ENCODE measurements at regions not wholly inside any gene's neighbourhood (a gene's known extent, or its start where the extent isn't known, plus 50 kb on each side); places are given as distances from the start of the nearest gene placed in this dataset.

GRCh38 chr13:95361686-95362085 is 60.4 kb upstream of the ABCC4 start:
- TF ChIP-seq FOXP2 (optimal IDR thresholded peaks at IDR 0.05; ENCODE audit: control extremely low read depth, extremely low read length, insufficient read depth) (no peak), POLR2AphosphoS5 (IDR thresholded peaks at IDR 0.05; ENCODE audit: borderline replicate concordance, low read depth, low read length) (no peak), EZH2 (IDR thresholded peaks at IDR 0.05) (no peak)
- Histone ChIP-seq H3K9ac (ENCODE audit: insufficient read length) (no peak overlapping the region), H3K27ac (no peak overlapping the region), H3K9me3 (ENCODE audit: low read depth, low read length) (no peaks in the 10 kb centered on the region), H3K4me3 (no peak overlapping the region), H3K36me3 (ENCODE audit: insufficient read depth, low read length) (no peaks in the 10 kb centered on the region)
- DNase-seq (ENCODE audit: low read depth, low spot score) = no peak

DNA sequence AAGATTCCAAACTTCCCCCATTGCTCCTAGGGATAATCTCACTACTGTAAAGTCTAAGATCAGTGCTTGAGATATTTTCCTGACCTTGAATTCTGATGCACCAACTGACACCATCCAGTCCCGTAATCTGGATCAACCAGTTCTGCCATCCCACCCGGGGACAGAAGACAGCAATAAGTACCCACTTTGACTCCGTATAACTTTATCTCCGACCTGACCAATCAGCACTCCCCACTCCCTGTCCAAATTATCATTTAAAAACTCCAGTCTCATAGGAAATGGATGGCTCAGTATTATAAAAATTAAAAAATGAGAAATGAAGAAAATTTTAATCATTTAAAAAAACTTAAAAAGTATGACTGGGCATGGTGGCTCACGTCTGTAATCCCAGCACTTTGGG is 61.4 kb upstream of the ABCC4 start:
- Histone ChIP-seq H3K9ac (ENCODE audit: insufficient read length) (no peak overlapping the region), H3K27ac (no peak overlapping the region), H3K4me3 (no peak overlapping the region), H3K36me3 (ENCODE audit: insufficient read depth, low read length) (no peaks in the 10 kb centered on the region), H3K9me3 (ENCODE audit: low read depth, low read length) (no peaks in the 10 kb centered on the region)
- no peak for DNase-seq (ENCODE audit: low read depth, low spot score)
- TF ChIP-seq FOXP2 (optimal IDR thresholded peaks at IDR 0.05; ENCODE audit: control extremely low read depth, extremely low read length, insufficient read depth) (no peak), POLR2AphosphoS5 (IDR thresholded peaks at IDR 0.05; ENCODE audit: borderline replicate concordance, low read depth, low read length) (no peak), EZH2 (IDR thresholded peaks at IDR 0.05) (no peak)

DNA sequence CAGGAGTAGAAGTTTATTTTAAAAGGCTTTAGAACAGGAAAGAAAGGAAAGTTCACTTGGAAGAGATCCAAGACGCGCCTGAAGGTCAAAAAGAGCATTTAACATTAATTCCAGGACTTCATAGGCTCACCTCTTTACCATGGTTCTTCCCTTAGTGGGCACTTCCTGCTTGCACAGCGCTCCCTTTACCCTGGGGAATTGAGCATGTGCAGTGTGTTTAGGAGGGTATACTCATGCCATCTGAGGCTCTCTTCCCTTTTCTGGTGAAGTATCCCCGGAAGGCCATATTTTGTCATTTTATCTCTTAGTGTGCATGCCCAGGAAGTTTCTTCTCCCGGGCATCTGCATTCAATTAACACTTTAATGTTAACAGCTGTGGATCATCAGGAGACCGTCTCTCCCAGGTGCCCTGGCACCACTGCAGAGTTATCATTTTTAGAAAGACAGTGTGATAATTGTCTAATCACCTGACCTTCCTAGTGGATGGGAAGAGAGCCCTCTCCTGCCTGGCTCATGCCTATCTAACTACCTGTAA is 66.1 kb upstream of the ABCC4 start:
- Histone ChIP-seq H3K9ac (ENCODE audit: insufficient read length) (no peak overlapping the region), H3K36me3 (ENCODE audit: insufficient read depth, low read length) (no peaks in the 10 kb centered on the region), H3K27ac (peak overlapping the region; percentile 81; the same call in 1 of the 2 replicates), H3K4me3 (peak overlapping the region; percentile 55), H3K9me3 (ENCODE audit: low read depth, low read length) (no peaks in the 10 kb centered on the region)
- TF ChIP-seq EZH2 (IDR thresholded peaks at IDR 0.05) = no peak
- TF ChIP-seq FOXP2 (optimal IDR thresholded peaks at IDR 0.05; ENCODE audit: control extremely low read depth, extremely low read length, insufficient read depth) = no peak
- TF ChIP-seq POLR2AphosphoS5 (IDR thresholded peaks at IDR 0.05; ENCODE audit: borderline replicate concordance, low read depth, low read length) = 0 out of 2 replicates have a peak, but pooled peaks have one; percentile 25
- DNase-seq (ENCODE audit: low read depth, low spot score) = peak; percentile 67

GRCh38 chr13:95368998-95369397 is 67.7 kb upstream of the ABCC4 start:
- Histone ChIP-seq H3K27ac (no peak overlapping the region), H3K9ac (ENCODE audit: insufficient read length) (no peak overlapping the region), H3K36me3 (ENCODE audit: insufficient read depth, low read length) (no peaks in the 10 kb centered on the region), H3K9me3 (ENCODE audit: low read depth, low read length) (no peaks in the 10 kb centered on the region), H3K4me3 (no peak overlapping the region)
- TF ChIP-seq POLR2AphosphoS5 (IDR thresholded peaks at IDR 0.05; ENCODE audit: borderline replicate concordance, low read depth, low read length) (no peak), FOXP2 (optimal IDR thresholded peaks at IDR 0.05; ENCODE audit: control extremely low read depth, extremely low read length, insufficient read depth) (no peak), EZH2 (IDR thresholded peaks at IDR 0.05) (no peak)
- no peak for DNase-seq (ENCODE audit: low read depth, low spot score)

- H3K4me3 ChIP-seq = no peak overlapping the region
- TF ChIP-seq POLR2AphosphoS5 (IDR thresholded peaks at IDR 0.05; ENCODE audit: borderline replicate concordance, low read depth, low read length) = no peak
- TF ChIP-seq EZH2 (IDR thresholded peaks at IDR 0.05) = no peak
- DNase-seq (ENCODE audit: low read depth, low spot score) = no peak
- no peaks in the 10 kb centered on the region for H3K9me3 ChIP-seq (ENCODE audit: low read depth, low read length)
- no peaks in the 10 kb centered on the region for H3K36me3 ChIP-seq (ENCODE audit: insufficient read depth, low read length)
- H3K27ac ChIP-seq = no peak overlapping the region
- H3K9ac ChIP-seq (ENCODE audit: insufficient read length) = no peak overlapping the region
These were observed 74.5 kb upstream of the ABCC4 start for GRCh38 chr13:95375706-95376105.

DNA sequence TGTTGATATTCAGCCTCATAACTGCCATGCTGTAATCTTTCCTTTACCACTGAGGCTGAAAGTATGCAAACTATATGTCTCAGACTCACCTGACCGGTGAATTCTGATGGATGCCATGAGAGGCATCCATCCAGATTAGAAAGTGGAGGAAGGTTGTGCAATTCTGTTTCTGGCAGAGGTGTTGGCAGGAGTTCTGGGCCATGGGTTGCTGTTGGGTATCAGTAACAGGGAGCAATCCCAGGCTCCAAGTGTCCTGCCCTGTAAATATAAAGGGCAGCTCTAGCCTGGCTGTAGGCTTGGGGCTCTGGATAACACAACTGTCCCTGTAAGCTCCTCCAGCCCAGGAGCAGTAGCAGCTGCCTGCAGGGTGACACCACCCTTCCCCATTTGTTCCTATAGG is 77.4 kb upstream of the ABCC4 start:
- no peak overlapping the region for H3K4me3 ChIP-seq
- H3K9ac ChIP-seq (ENCODE audit: insufficient read length) = no peak overlapping the region
- no peak for DNase-seq (ENCODE audit: low read depth, low spot score)
- no peaks in the 10 kb centered on the region for H3K36me3 ChIP-seq (ENCODE audit: insufficient read depth, low read length)
- no peaks in the 10 kb centered on the region for H3K9me3 ChIP-seq (ENCODE audit: low read depth, low read length)
- no peak overlapping the region for H3K27ac ChIP-seq
- TF ChIP-seq POLR2AphosphoS5 (IDR thresholded peaks at IDR 0.05; ENCODE audit: borderline replicate concordance, low read depth, low read length) (no peak), EZH2 (IDR thresholded peaks at IDR 0.05) (no peak), FOXP2 (optimal IDR thresholded peaks at IDR 0.05; ENCODE audit: control extremely low read depth, extremely low read length, insufficient read depth) (no peak)

DNA sequence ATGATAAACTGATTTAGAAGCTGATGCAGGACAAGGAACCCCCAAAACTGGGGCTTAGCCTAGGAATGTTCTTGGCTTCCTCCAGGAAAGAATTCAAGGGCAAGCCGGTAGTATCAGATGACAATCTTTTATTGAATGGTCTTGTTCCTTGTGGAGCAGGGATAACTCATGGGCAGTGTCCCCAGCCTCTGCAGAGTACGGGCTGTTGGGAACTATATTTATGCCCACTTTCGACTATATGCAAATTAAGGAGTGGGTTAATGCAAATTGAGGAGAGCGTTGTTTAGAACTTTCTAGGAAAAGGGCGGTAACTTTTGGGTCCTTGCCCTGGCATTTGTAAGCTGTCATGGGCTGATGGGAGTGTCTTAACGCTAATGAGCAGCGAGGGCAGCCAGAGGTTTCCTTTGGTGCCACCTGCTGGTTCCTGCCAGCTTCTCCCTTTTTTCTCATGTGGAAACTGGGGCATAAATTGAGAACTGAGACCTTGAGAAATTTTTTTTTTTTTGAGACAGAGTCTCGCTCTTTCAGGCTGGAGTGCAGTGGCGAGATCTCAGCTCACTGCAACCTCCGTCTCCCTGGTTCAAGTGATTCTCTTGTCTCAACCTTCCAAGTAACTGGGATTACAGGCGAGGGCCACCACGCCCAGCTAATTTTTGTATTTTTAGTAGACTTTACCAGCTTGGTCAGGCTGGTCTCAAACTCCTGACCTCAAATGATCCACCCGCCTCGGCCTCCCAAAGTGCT is 79.4 kb upstream of the ABCC4 start:
- H3K9me3 ChIP-seq (ENCODE audit: low read depth, low read length) = no peaks in the 10 kb centered on the region
- TF ChIP-seq FOXP2 (optimal IDR thresholded peaks at IDR 0.05; ENCODE audit: control extremely low read depth, extremely low read length, insufficient read depth) (no peak), POLR2AphosphoS5 (IDR thresholded peaks at IDR 0.05; ENCODE audit: borderline replicate concordance, low read depth, low read length) (no peak), EZH2 (IDR thresholded peaks at IDR 0.05) (no peak)
- DNase-seq (ENCODE audit: low read depth, low spot score) = peak; percentile 56
- H3K4me3 ChIP-seq = 0 out of 2 replicates have a peak overlapping the region, but pooled peaks have one; percentile 11
- H3K27ac ChIP-seq = no peak overlapping the region
- no peak overlapping the region for H3K9ac ChIP-seq (ENCODE audit: insufficient read length)
- no peaks in the 10 kb centered on the region for H3K36me3 ChIP-seq (ENCODE audit: insufficient read depth, low read length)

- Histone ChIP-seq H3K27ac (no peak overlapping the region), H3K9me3 (ENCODE audit: low read depth, low read length) (no peaks in the 10 kb centered on the region), H3K9ac (ENCODE audit: insufficient read length) (no peak overlapping the region), H3K4me3 (no peak overlapping the region), H3K36me3 (ENCODE audit: insufficient read depth, low read length) (no peaks in the 10 kb centered on the region)
- TF ChIP-seq FOXP2 (optimal IDR thresholded peaks at IDR 0.05; ENCODE audit: control extremely low read depth, extremely low read length, insufficient read depth) (no peak), EZH2 (IDR thresholded peaks at IDR 0.05) (no peak), POLR2AphosphoS5 (IDR thresholded peaks at IDR 0.05; ENCODE audit: borderline replicate concordance, low read depth, low read length) (no peak)
- no peak for DNase-seq (ENCODE audit: low read depth, low spot score)
These were observed 79.9 kb upstream of the ABCC4 start for GRCh38 chr13:95381212-95381527.

GRCh38 chr13:95382411-95382810 is 81.2 kb upstream of the ABCC4 start:
- TF ChIP-seq FOXP2 (optimal IDR thresholded peaks at IDR 0.05; ENCODE audit: control extremely low read depth, extremely low read length, insufficient read depth) = no peak
- no peak for TF ChIP-seq EZH2 (IDR thresholded peaks at IDR 0.05)
- TF ChIP-seq POLR2AphosphoS5 (IDR thresholded peaks at IDR 0.05; ENCODE audit: borderline replicate concordance, low read depth, low read length) = no peak
- Histone ChIP-seq H3K4me3 (no peak overlapping the region), H3K9ac (ENCODE audit: insufficient read length) (no peak overlapping the region), H3K27ac (no peak overlapping the region), H3K9me3 (ENCODE audit: low read depth, low read length) (no peaks in the 10 kb centered on the region), H3K36me3 (ENCODE audit: insufficient read depth, low read length) (no peaks in the 10 kb centered on the region)
- DNase-seq (ENCODE audit: low read depth, low spot score) = no peak

All from SK-N-MC (cell line).